ENCODE measurements at regions not wholly inside any gene's neighbourhood (a gene's known extent, or its start where the extent isn't known, plus 50 kb on each side); places are given as distances from the start of the nearest gene placed in this dataset.

DNA sequence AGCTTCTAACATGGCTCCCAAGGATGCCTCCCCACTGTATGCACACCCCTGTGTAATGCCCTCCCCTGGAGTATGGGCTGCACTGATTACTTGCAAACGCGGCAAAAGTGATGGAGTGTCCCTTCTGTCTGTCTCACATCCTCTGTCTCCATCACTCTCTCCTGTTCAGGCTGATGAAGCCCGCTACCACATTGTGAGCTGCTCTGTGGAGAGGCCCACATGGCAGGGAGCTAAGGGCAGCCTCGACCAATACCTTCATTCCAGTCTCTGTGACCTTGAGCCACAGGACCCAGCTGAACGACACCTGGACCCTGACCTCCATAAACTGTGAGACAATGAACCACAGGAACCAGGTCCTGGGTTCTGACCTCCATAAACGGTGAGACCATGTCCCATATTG is 154.1 kb upstream of the ETV3 start:
- Histone ChIP-seq H3K27me3 (ENCODE audit: insufficient read depth, low read depth) (peaks cover 78% of the 10 kb centered on the region), H3K27ac (no peak overlapping the region), H3K79me2 (ENCODE audit: low read depth) (no peaks in the 10 kb centered on the region), H3K9me3 (ENCODE audit: insufficient read depth, low read depth) (no peaks in the 10 kb centered on the region), H3K36me3 (ENCODE audit: low read depth) (no peaks in the 10 kb centered on the region), H2AFZ (no peak overlapping the region), H4K20me1 (ENCODE audit: insufficient read depth) (no peaks in the 10 kb centered on the region), H3K9me2 (ENCODE audit: insufficient read depth) (no peaks in the 10 kb centered on the region; the same call in 1 of the 2 replicates), H3K4me2 (no peak overlapping the region), H3K4me3 (no peak overlapping the region), H3K4me1 (replicated peaks; ENCODE audit: insufficient read depth) (no peaks in the 10 kb centered on the region), H3F3A (ENCODE audit: insufficient read depth, low read depth) (no peaks in the 10 kb centered on the region)
- no TSS peak for BruUV-seq (replicated peaks)
- intact Hi-C loops (cut with micrococcal nuclease; ENCODE audit: unreplicated experiment) = no loop called here
- TF ChIP-seq CTCF (conservative IDR thresholded peaks at IDR 0.05) (no peak), EZH2 (IDR thresholded peaks at IDR 0.05; ENCODE audit: low read depth) (no peak)
- no peak for DNase-seq
- POLR2A ChIA-PET (ENCODE audit: unreplicated experiment) = no interaction called here
- CTCF ChIA-PET = no interaction called here

GRCh38 chr1:157291083-157291482 is 152.9 kb upstream of the ETV3 start:
- Histone ChIP-seq H3K79me2 (ENCODE audit: low read depth) (no peaks in the 10 kb centered on the region), H2AFZ (no peak overlapping the region), H3K4me1 (replicated peaks; ENCODE audit: insufficient read depth) (no peaks in the 10 kb centered on the region), H3K4me2 (no peak overlapping the region), H3K9me2 (ENCODE audit: insufficient read depth) (no peaks in the 10 kb centered on the region), H3F3A (ENCODE audit: insufficient read depth, low read depth) (no peaks in the 10 kb centered on the region), H4K20me1 (ENCODE audit: insufficient read depth) (no peaks in the 10 kb centered on the region), H3K27me3 (ENCODE audit: insufficient read depth, low read depth) (peaks cover 89% of the 10 kb centered on the region), H3K36me3 (ENCODE audit: low read depth) (no peaks in the 10 kb centered on the region), H3K9me3 (ENCODE audit: insufficient read depth, low read depth) (no peaks in the 10 kb centered on the region), H3K27ac (no peak overlapping the region), H3K4me3 (no peak overlapping the region)
- BruUV-seq (replicated peaks) = no TSS peak
- intact Hi-C loops (cut with micrococcal nuclease; ENCODE audit: unreplicated experiment) = no loop called here
- ChIA-PET POLR2A (ENCODE audit: unreplicated experiment) (no interaction called here), CTCF (no interaction called here)
- no peak for TF ChIP-seq CTCF (conservative IDR thresholded peaks at IDR 0.05)
- no peak for TF ChIP-seq EZH2 (IDR thresholded peaks at IDR 0.05; ENCODE audit: low read depth)
- no peak for DNase-seq

GRCh38 chr1:157289424-157290105 is 151.4 kb upstream of the ETV3 start:
- Histone ChIP-seq H3K4me2 (no peak overlapping the region), H3K27ac (no peak overlapping the region), H3K36me3 (ENCODE audit: low read depth) (no peaks in the 10 kb centered on the region), H3K4me1 (replicated peaks; ENCODE audit: insufficient read depth) (no peaks in the 10 kb centered on the region), H3K27me3 (ENCODE audit: insufficient read depth, low read depth) (peaks cover 79% of the 10 kb centered on the region), H4K20me1 (ENCODE audit: insufficient read depth) (no peaks in the 10 kb centered on the region), H3F3A (ENCODE audit: insufficient read depth, low read depth) (no peaks in the 10 kb centered on the region), H3K9me2 (ENCODE audit: insufficient read depth) (no peaks in the 10 kb centered on the region), H3K9me3 (ENCODE audit: insufficient read depth, low read depth) (no peaks in the 10 kb centered on the region), H3K79me2 (ENCODE audit: low read depth) (no peaks in the 10 kb centered on the region), H3K4me3 (no peak overlapping the region), H2AFZ (no peak overlapping the region)
- CTCF ChIA-PET = no interaction called here
- intact Hi-C loops (cut with micrococcal nuclease; ENCODE audit: unreplicated experiment) = no loop called here
- BruUV-seq (replicated peaks) = no TSS peak
- no peak for DNase-seq
- POLR2A ChIA-PET (ENCODE audit: unreplicated experiment) = no interaction called here
- TF ChIP-seq CTCF (conservative IDR thresholded peaks at IDR 0.05) = no peak
- no peak for TF ChIP-seq EZH2 (IDR thresholded peaks at IDR 0.05; ENCODE audit: low read depth)

Measured in PC-9 (cell line).